BJ (cell line): ENCODE measurements at regions not wholly inside any gene's neighbourhood (a gene's known extent, or its start where the extent isn't known, plus 50 kb on each side); places are given as distances from the start of the nearest gene placed in this dataset.

ENCODE experiments used
- CTCF ChIA-PET: fragments of 350-600 bp; formaldehyde crosslinking; extraction: SDS; loops from one replicate; lab custom pipeline; 2021; ENCODE audit warnings: antibody characterized with exemption, inconsistent platforms; lab: Yijun Ruan, JAX
- POLR2A ChIA-PET: fragments of 300-600 bp; sonication (Branson Sonifier 250); formaldehyde crosslinking; extraction: SDS; loops from one replicate; lab custom pipeline; 2021; ENCODE audit warnings: antibody characterized with exemption; lab: Charles Lee
- DNase-seq: peaks from one replicate; pipeline ENCODE4 v3.0.0-alpha.2; 2011; ENCODE audit warnings: low read depth
- H3K27me3 ChIP-seq: 2 replicates; pipeline ENCODE4 v1.6.0; 2011; ENCODE audit warnings: low read length; ENCODE audit not compliant: control insufficient read depth, insufficient read depth
- H3K36me3 ChIP-seq: 2 replicates; pipeline ENCODE4 v1.5.1; 2011; ENCODE audit warnings: low read length; ENCODE audit not compliant: control insufficient read depth, insufficient read depth
- H3K4me3 ChIP-seq: 2 replicates; pipeline ENCODE4 v1.5.1; 2011; ENCODE audit warnings: low read depth, mild to moderate bottlenecking, control low read depth, low read length
- CTCF ChIP-seq: IDR thresholded peaks from 2 replicates; pipeline ENCODE4 v1.5.1; 2011; ENCODE audit warnings: low read depth, mild to moderate bottlenecking, control low read depth, inconsistent platforms, low read length, moderate library complexity; ENCODE audit not compliant: insufficient read depth

- ChIA-PET CTCF (no interaction called here), POLR2A (no interaction called here)
- H3K27me3 ChIP-seq, result 0 out of 2 replicates have a peak, but pooled peaks cover 2% of the 10 kb centered on the region
- no peaks in the 10 kb centered on the region for H3K36me3 ChIP-seq
- H3K4me3 ChIP-seq, result no peak overlapping the region
- no peak for DNase-seq
- no peak for TF ChIP-seq CTCF
Observed at GRCh38 chr11:100546714-100547113, 140.4 kb upstream of the ARHGAP42 start.

- no peak for DNase-seq
- ChIA-PET CTCF (no interaction called here), POLR2A (no interaction called here)
- Histone ChIP-seq H3K27me3 (peaks cover 4% of the 10 kb centered on the region; the same call in 1 of the 2 replicates), H3K4me3 (no peak overlapping the region), H3K36me3 (no peaks in the 10 kb centered on the region)
- TF ChIP-seq CTCF, result no peak
Observed at GRCh38 chr11:100550298-100550697, 136.8 kb upstream of the ARHGAP42 start.

- TF ChIP-seq CTCF, result no peak
- ChIA-PET CTCF (no interaction called here), POLR2A (no interaction called here)
- Histone ChIP-seq H3K27me3 (peaks cover 4% of the 10 kb centered on the region; the same call in 1 of the 2 replicates), H3K4me3 (no peak overlapping the region), H3K36me3 (no peaks in the 10 kb centered on the region)
- no peak for DNase-seq
Observed at GRCh38 chr11:100550912-100551632, 136.0 kb upstream of the ARHGAP42 start.

- TF ChIP-seq CTCF, result no peak
- no peaks in the 10 kb centered on the region for H3K36me3 ChIP-seq
- ChIA-PET POLR2A (no interaction called here), CTCF (no interaction called here)
- no peak overlapping the region for H3K4me3 ChIP-seq
- no peak for DNase-seq
- peaks cover 4% of the 10 kb centered on the region; the same call in 1 of the 2 replicates for H3K27me3 ChIP-seq
Observed at GRCh38 chr11:100555931-100556330, 131.2 kb upstream of the ARHGAP42 start.

GRCh38 chr11:100556781-100557180 lies 130.3 kb upstream of the ARHGAP42 start:
- Histone ChIP-seq H3K27me3 (peaks cover 3% of the 10 kb centered on the region; the same call in 1 of the 2 replicates), H3K36me3 (no peaks in the 10 kb centered on the region), H3K4me3 (no peak overlapping the region)
- no peak for DNase-seq
- POLR2A ChIA-PET, result no interaction called here
- TF ChIP-seq CTCF, result no peak
- CTCF ChIA-PET, result no interaction called here
